Brain microvascular endothelial cell (primary cell): ENCODE measurements at regions not wholly inside any gene's neighbourhood (a gene's known extent, or its start where the extent isn't known, plus 50 kb on each side); places are given as distances from the start of the nearest gene placed in this dataset.

ENCODE experiments used
- DNase-seq: peaks from one replicate; pipeline ENCODE4 v3.0.0-alpha.2; 2020
- H3K27ac ChIP-seq: fragments of 250-450 bp; sonication (Bioruptor Pico); 2 replicates; pipeline ENCODE4 v1.5.1; 2020; ENCODE audit warnings: mild to moderate bottlenecking, moderate library complexity
- H3K27me3 ChIP-seq: fragments of 250-450 bp; sonication (Bioruptor Pico); replicated peaks from 2 replicates; pipeline ENCODE4 v1.5.1; 2020; ENCODE audit warnings: mild to moderate bottlenecking
- H3K36me3 ChIP-seq: fragments of 250-450 bp; sonication (Bioruptor Pico); replicated peaks from 2 replicates; pipeline ENCODE4 v1.5.1; 2020; ENCODE audit warnings: mild to moderate bottlenecking
- H3K4me3 ChIP-seq: 2 replicates; pipeline ENCODE4 v1.5.1; 2011; ENCODE audit warnings: low read depth, mild to moderate bottlenecking, control low read depth, low read length, moderate library complexity
- CTCF ChIP-seq: IDR thresholded peaks from 2 replicates; pipeline ENCODE4 v1.5.1; 2011; ENCODE audit warnings: low read depth, mild to moderate bottlenecking, moderate library complexity, low read length, control low read depth, inconsistent platforms; ENCODE audit errors: missing control alignments
- in situ Hi-C: cut with HindIII; loops from 2 replicates; pipeline ENCODE4 v1.10.0; 2017; ENCODE audit warnings: low sequenced_read_pairs, low pct_ligation_motif_present

DNA sequence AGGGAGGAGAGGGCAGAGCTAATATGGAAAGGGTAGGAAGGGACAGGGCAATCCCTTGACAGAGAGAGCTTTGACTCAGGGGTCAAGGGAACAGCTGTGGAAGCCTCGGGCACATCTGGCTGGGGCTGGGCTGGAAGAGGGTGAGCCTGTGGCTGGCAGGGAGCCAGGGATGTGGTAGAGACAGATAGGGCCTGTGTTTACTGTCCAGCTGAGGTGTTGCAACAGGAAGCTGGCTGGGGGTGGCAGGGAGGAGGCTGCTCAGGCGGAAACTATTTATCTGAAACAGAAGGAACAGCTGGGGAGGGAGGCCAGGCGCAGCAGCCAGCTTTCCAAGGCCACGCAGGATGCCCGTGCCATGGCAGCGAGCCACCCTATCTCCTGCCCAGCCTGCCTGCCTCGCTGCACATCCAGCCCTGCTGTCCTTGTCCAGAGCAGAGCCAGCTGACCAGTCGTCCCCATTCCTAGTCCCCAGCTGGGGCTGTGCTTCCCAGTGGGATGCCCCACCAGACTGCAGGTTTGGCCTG lies 264.7 kb downstream of the CYP26B1 start:
- Histone ChIP-seq H3K4me3 (no peak overlapping the region), H3K36me3 (no peaks in the 10 kb centered on the region), H3K27ac (no peak overlapping the region), H3K27me3 (no peaks in the 10 kb centered on the region)
- DNase-seq = peak; percentile 71
- TF ChIP-seq CTCF = no peak
- in situ Hi-C loops = no loop called here

DNA sequence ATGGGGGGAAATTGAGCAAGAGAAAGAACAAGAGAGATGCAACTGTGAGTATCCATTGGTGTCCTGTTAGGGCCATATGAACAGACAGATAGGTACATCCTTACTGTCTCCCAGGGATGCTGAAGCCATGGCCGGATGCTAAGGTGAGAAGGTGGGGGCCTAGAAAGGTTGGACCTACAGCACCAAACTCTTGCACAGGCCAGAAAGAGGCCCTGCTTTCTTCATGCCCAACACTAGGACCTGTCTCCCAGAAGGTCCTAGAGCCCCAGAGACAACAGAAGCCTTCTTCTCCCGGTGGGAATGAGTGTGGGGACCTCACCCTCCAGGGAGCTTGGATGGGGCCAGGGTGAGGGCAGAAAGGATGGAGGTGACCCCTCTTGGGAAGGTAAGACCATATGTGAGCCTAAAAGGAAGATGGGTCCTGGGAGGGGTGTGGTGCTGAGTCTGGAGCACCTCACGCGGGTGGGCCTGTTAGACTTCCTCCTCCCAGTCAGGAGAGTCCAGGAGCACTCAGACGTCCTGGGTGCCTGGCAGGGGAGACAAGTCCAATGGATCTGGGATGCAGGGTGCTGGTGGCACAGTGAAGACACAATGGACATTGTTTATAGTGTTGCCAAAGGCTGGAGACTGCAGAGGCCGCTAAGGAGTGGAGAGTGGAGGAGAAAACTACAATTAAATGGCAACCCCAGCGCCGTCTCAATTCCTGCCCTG lies 265.3 kb downstream of the CYP26B1 start:
- TF ChIP-seq CTCF = no peak
- Histone ChIP-seq H3K4me3 (no peak overlapping the region), H3K27ac (no peak overlapping the region), H3K27me3 (no peaks in the 10 kb centered on the region), H3K36me3 (no peaks in the 10 kb centered on the region)
- in situ Hi-C loops = no loop called here
- no peak for DNase-seq

- peak; percentile 52 for DNase-seq
- Histone ChIP-seq H3K4me3 (no peak overlapping the region), H3K36me3 (no peaks in the 10 kb centered on the region), H3K27ac (no peak overlapping the region), H3K27me3 (no peaks in the 10 kb centered on the region)
- TF ChIP-seq CTCF = no peak
- in situ Hi-C loops = no loop called here
These were observed 266.6 kb downstream of the CYP26B1 start for GRCh38 chr2:71880846-71881610.

DNA sequence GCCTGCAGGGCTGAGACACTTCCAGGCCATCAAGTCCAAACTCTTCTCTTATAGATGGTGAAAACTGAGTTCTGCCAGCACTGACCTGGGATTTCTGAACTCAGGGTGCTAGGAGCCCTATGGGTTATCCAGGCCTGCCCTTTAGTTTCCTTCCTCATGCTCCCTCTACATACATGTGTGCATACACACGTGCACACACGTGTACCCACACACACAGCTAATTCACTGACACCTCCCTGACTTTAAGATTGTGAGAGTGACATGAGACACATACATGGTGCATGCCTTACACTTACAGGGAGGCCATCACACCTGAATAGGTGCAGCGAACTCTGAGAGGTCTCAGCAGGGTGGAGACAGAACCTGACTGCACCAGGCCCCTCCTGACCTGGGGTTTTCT lies 267.4 kb downstream of the CYP26B1 start:
- in situ Hi-C loops = no loop called here
- TF ChIP-seq CTCF = no peak

GRCh38 chr2:71879509-71880184 lies 268.0 kb downstream of the CYP26B1 start:
- DNase-seq = no peak
- Histone ChIP-seq H3K27ac (no peak overlapping the region), H3K4me3 (no peak overlapping the region), H3K36me3 (no peaks in the 10 kb centered on the region), H3K27me3 (no peaks in the 10 kb centered on the region)
- in situ Hi-C loops = no loop called here
- TF ChIP-seq CTCF = no peak

More for the DNA sequence above, 267.4 kb downstream of the CYP26B1 start:
- no peaks in the 10 kb centered on the region for H3K27me3 ChIP-seq
- DNase-seq = no peak
- H3K27ac ChIP-seq = no peak overlapping the region
- no peak overlapping the region for H3K4me3 ChIP-seq
- no peaks in the 10 kb centered on the region for H3K36me3 ChIP-seq
